ENCODE measurements at regions not wholly inside any gene's neighbourhood (a gene's known extent, or its start where the extent isn't known, plus 50 kb on each side); places are given as distances from the start of the nearest gene placed in this dataset.

GRCh38 chr5:100131161-100131560 lies 404.0 kb upstream of the FAM174A start:
- no peak for DNase-seq
- no peak overlapping the region for H4K91ac ChIP-seq (ENCODE audit: insufficient read length, low read depth, low read length)
- H3K79me2 ChIP-seq (ENCODE audit: insufficient read depth, low read length): no peaks in the 10 kb centered on the region
- no peak overlapping the region for H3K56ac ChIP-seq (ENCODE audit: insufficient read length, low read depth, low read length)
- H3T11ph ChIP-seq (ENCODE audit: low read length): no peak overlapping the region
- no peak overlapping the region for H2BK20ac ChIP-seq (ENCODE audit: low read depth, low read length, poor library complexity, severe bottlenecking)
- H2BK120ac ChIP-seq (ENCODE audit: low read depth, low read length, poor library complexity, severe bottlenecking): no peak overlapping the region
- H2BK5ac ChIP-seq (ENCODE audit: insufficient read length, low read length): no peak overlapping the region
- H3K4ac ChIP-seq (ENCODE audit: low read depth, low read length): no peak overlapping the region
- no peak overlapping the region for H2AFZ ChIP-seq (ENCODE audit: low read length)
- no peak overlapping the region for H3K23ac ChIP-seq (ENCODE audit: insufficient read length, low read depth, low read length)
- no peak overlapping the region for H3K4me2 ChIP-seq (ENCODE audit: insufficient read depth, insufficient read length, low read length)
- Mint-ChIP-seq H3K27ac (no peak overlapping the region), H3K36me3 (ENCODE audit: insufficient read depth in 1 of 3, low read depth in 3 of 3) (no peaks in the 10 kb centered on the region), H3K4me3 (no peak overlapping the region), H3K4me1 (no peaks in the 10 kb centered on the region), H3K9me3 (no peaks in the 10 kb centered on the region), H3K27me3 (ENCODE audit: low read depth) (no peaks in the 10 kb centered on the region)
- no CpG with 5 or more reads among the region's 1 CpG for WGBS (ENCODE audit: extremely low coverage, insufficient read length, low lambda C conversion rate)
- H2BK15ac ChIP-seq (ENCODE audit: low read depth, low read length): no peak overlapping the region
- H3K9me3 ChIP-seq (ENCODE audit: control insufficient read depth, low read depth, low read length): no peaks in the 10 kb centered on the region
- TF ChIP-seq CTCF (conservative IDR thresholded peaks at IDR 0.05): no peak
- H4K5ac ChIP-seq (ENCODE audit: insufficient read length, low read depth, low read length): no peak overlapping the region
- H3K4me1 ChIP-seq (ENCODE audit: insufficient read depth, low read length): no peaks in the 10 kb centered on the region
- H2AK5ac ChIP-seq (ENCODE audit: insufficient read length, low read length): no peak overlapping the region
- H3K27ac ChIP-seq (ENCODE audit: insufficient read length, low read depth, low read length): no peak overlapping the region
- no peaks in the 10 kb centered on the region for H3K27me3 ChIP-seq (ENCODE audit: insufficient read depth, low read length)
- H3K18ac ChIP-seq (ENCODE audit: insufficient read length, low read depth, low read length): no peak overlapping the region
- no peak overlapping the region for H2BK12ac ChIP-seq (ENCODE audit: insufficient read length, low read depth, low read length)
- H3K9ac ChIP-seq (ENCODE audit: extremely low read depth, insufficient read length, low read length): no peak overlapping the region
- H3K14ac ChIP-seq (ENCODE audit: insufficient read depth, low read length): no peak overlapping the region
- H3K79me1 ChIP-seq (ENCODE audit: insufficient read depth, low read depth, low read length, poor library complexity, severe bottlenecking): no peaks in the 10 kb centered on the region
- H4K20me1 ChIP-seq (ENCODE audit: control insufficient read depth, insufficient read depth, insufficient read length): no peaks in the 10 kb centered on the region
- no peak overlapping the region for H4K8ac ChIP-seq (replicated peaks; ENCODE audit: insufficient read length, low read depth, low read length)
- H3K23me2 ChIP-seq (ENCODE audit: insufficient read length, low read depth, low read length, poor library complexity, severe bottlenecking): no peaks in the 10 kb centered on the region
